ENCODE measurements at regions not wholly inside any gene's neighbourhood (a gene's known extent, or its start where the extent isn't known, plus 50 kb on each side); places are given as distances from the start of the nearest gene placed in this dataset.

DNA sequence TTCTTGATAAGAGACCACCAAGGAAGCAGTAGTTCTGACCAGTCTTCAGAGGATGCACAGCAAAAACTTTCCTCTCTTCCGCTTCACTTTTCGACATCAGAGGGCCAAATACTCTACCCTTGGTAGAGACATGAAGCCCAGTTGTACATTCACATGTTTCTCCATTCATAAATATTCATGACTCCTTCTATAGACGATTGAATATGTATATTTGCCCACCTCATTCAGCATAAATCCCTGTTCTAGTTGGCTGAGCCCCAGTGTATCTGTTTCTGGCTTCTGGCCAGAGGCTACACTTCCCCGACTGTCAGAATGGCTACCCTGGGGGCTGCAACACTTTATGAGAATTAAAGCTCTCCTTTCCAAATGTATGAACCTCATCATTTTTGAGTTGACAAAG is 258.5 kb downstream of the ASXL3 start:
- TF ChIP-seq POLR2A (IDR thresholded peaks at IDR 0.05) = no peak
- TF ChIP-seq, protein P1, sequence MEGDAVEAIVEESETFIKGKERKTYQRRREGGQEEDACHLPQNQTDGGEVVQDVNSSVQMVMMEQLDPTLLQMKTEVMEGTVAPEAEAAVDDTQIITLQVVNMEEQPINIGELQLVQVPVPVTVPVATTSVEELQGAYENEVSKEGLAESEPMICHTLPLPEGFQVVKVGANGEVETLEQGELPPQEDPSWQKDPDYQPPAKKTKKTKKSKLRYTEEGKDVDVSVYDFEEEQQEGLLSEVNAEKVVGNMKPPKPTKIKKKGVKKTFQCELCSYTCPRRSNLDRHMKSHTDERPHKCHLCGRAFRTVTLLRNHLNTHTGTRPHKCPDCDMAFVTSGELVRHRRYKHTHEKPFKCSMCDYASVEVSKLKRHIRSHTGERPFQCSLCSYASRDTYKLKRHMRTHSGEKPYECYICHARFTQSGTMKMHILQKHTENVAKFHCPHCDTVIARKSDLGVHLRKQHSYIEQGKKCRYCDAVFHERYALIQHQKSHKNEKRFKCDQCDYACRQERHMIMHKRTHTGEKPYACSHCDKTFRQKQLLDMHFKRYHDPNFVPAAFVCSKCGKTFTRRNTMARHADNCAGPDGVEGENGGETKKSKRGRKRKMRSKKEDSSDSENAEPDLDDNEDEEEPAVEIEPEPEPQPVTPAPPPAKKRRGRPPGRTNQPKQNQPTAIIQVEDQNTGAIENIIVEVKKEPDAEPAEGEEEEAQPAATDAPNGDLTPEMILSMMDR (IDR thresholded peaks at IDR 0.05) = no peak
